GM19372 (cell line): ENCODE measurements at regions not wholly inside any gene's neighbourhood (a gene's known extent, or its start where the extent isn't known, plus 50 kb on each side); places are given as distances from the start of the nearest gene placed in this dataset.

Experiments
- ATAC-seq: cut with Tn5 transposase; IDR thresholded peaks from one replicate; pipeline ENCODE4 v1.9.1; 2021; ENCODE audit warnings: mild to moderate bottlenecking, low read depth, moderate library complexity; ENCODE audit not compliant: unreplicated experiment

DNA sequence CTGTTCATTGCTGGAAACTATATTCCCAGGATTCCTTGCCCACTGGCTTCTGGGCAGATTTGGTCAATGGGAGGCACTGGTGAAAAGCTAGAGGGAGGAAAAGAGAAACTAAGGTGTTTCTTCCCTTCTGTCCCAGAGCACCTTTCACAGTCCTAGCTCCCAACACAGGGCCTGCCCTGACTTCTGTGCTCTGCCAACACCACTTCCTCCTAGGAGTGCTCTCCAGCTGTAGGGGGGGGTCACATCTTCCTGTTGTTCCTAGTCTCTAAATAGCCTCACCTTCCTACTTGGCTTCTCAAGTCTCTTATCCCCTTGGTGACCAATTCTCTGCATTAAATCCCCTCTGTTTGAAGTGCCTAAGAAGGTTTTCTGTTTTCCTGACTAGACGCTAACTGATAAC lies 115.4 kb downstream of the ADRB2 start:
- no peak for ATAC-seq

DNA sequence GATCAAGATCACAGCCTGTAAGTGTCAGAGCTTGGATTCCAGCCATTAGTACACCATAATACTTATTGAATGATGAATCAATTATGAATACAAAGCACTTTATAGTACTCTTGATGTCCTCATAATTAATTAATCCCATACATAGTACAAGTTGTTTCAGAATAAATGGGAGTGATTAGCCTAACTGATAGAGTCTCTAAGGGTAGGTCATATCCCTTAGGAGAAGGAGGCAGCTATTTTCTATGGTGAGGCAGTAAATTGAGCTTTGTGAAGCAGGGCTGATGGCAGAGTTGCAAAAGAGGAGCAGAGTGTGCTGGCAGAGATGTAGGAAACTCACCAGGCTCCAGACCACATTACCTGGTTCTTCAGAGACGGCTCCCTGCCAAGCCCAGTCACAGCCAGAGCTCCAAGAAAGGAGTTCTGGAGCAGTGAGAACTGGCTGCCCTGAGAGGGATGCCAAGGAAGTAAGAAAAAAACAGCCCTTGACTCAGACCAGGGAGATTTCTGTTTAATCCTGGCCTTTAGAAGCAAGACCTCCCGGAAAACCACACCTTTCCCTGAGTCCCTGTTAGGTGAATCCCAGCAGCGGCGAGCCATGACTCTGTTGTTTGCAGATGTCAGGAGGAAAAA lies 112.9 kb downstream of the SH3TC2 start:
- ATAC-seq = no peak

DNA sequence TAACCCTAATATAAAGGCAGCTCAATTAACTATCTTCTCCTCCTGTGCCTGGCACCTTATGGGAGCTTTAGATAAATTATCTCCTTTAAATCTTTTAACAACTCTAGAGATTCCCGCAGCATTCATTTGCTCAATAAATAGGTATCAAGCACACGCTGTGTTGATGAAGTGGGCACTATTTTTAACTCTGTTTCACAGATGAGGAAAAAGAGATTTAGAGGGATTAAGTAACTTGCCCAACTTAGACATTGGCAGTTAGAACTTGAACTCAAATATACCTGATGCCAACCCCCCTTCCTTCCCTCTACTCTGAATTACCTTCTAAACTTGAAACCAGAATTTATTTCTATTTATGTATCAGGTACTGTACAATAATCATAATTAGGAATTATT lies 112.4 kb downstream of the SH3TC2 start:
- ATAC-seq = no peak

DNA sequence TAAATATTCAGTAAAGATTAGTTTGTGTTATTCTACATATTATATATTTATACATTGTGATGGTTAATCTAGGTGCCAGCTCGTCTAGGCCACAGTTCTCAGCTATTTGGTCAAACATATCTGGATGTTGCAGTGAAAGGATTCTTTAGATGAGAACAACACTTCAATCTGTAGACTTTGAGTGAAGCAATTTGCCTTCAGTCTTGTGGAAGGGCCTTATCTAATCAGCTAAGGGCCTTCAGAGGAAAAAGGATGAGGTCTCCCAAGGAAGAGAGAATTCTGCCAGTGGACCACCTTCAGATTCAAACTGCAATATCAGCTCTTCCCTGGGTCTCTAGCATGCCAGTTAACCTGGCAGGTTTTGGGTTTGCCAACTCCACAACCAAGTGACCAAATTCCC lies 112.0 kb downstream of the SH3TC2 start:
- ATAC-seq = no peak

DNA sequence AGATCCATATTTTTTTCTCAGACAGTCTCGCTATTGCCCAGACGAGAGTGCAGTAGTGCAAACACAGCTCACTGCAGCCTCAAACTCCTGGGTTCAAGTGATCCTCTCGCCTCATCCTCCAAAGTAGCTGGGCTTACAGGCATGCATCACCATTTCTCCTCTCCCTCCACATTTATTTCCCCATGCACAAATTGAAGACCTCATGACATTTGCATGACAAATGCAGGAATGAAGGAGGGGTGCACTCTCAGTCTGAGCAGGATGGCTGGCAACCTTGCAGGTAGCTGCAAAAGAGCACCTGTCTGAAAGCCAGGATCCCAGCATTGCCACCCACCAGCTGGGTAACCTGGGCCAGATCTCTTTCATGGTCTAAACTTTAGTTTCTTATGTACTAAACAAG lies 111.2 kb downstream of the SH3TC2 start:
- ATAC-seq = no peak

DNA sequence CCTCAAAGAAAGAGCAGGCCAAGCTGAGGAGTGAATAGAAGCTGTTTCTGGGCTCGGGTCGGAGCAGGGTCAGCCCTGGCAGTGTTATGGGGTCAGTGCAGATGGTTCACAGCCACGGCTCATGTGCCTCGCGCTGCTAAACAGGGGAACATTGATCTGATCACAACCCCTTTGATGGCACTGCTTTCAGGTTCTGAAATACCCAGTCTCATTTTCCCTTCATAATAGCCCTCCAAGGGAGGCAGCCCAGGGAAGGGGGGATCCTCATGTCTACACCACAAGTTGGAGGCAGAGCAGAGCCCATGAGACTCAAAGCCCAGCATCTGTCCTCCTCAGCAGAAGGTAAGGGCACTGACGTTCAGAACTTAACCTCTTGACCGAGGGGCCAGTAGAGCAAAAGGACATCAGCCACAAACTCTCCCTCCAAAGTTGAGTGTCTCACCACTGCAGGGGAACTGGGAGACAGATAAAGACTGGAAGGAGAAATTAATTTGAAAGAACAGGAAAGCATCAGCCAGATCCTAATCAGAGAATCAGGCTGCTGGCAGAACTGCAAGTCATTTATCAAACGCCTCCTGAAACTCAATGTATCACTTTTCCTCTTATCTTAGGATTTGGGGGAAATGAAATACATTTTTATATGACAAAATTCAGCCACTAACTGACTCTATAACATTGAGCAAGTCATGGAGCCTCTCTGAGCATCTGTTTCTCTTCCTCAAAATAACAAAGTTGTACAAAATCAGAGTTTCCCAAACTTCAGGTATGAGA lies 110.6 kb downstream of the SH3TC2 start:
- no peak for ATAC-seq

DNA sequence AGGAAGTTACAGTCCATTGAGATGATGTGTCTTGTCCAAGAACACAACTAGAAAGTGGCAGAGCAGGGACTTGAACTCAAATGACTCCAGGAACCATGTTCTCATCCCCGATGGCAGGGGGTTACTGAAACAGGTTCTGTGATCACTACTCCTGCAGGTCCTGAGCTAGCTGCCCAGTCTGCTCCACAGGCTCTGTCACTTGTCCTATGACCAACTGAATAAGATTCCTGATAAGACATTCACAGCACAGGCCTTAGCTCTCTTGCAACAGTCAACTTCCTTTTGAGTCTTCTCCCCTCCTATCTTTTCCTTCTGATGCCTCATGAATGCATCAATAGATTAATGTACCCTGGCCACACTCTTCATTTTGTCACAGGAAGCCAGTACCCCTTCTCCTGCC lies 109.2 kb downstream of the SH3TC2 start:
- no peak for ATAC-seq
